HepG2 (cell line): ENCODE measurements at regions not wholly inside any gene's neighbourhood (a gene's known extent, or its start where the extent isn't known, plus 50 kb on each side); places are given as distances from the start of the nearest gene placed in this dataset.

Experiments
- AHR ChIP-seq: IDR thresholded peaks from 2 replicates; pipeline ENCODE4 v1.6.1; 2018; ENCODE audit warnings: missing genetic modification reagents, missing compliant biosample characterization
- FOXJ3 ChIP-seq: sonication (generic); formaldehyde crosslinking; IDR thresholded peaks from 2 replicates; pipeline ENCODE4 v1.4.0; 2020; ENCODE audit warnings: missing genetic modification reagents, mild to moderate bottlenecking, borderline replicate concordance
- HNF1A ChIP-seq, 2 experiments: sonication (generic) in 1 of 2; formaldehyde crosslinking in 1 of 2; IDR thresholded peaks; 2 replicates each; pipeline versions ENCODE4 v1.4.0 to v1.6.1; 2016 to 2020; ENCODE audit warnings: borderline replicate concordance in 1 of 2, low read depth in 1 of 2, mild to moderate bottlenecking in 1 of 2, missing genetic modification reagents in 1 of 2
- MAF1 ChIP-seq: sonication (generic); formaldehyde crosslinking; IDR thresholded peaks from 2 replicates; pipeline ENCODE4 v1.5.0; 2020; ENCODE audit warnings: missing genetic modification reagents, borderline replicate concordance
- MXI1 ChIP-seq: IDR thresholded peaks from 3 replicates; pipeline ENCODE4 v1.6.1; 2012; ENCODE audit warnings: low read depth, low read length, inconsistent platforms, borderline replicate concordance
- NCOA5 ChIP-seq: sonication (generic); formaldehyde crosslinking; IDR thresholded peaks from 2 replicates; pipeline ENCODE4 v1.4.0; 2020; ENCODE audit warnings: missing genetic modification reagents
- NFE2 ChIP-seq: sonication (generic); formaldehyde crosslinking; IDR thresholded peaks from 2 replicates; pipeline ENCODE4 v1.4.0; 2020; ENCODE audit warnings: missing genetic modification reagents
- NFRKB ChIP-seq: fragments of 450-650 bp; IDR thresholded peaks from 2 replicates; pipeline ENCODE4 v1.6.1; 2017
- PRDM15 ChIP-seq: sonication (generic); formaldehyde crosslinking; IDR thresholded peaks from 2 replicates; pipeline ENCODE4 v1.4.0; 2020; ENCODE audit warnings: missing genetic modification reagents
- SETDB1 ChIP-seq: sonication (generic); formaldehyde crosslinking; IDR thresholded peaks from 2 replicates; pipeline ENCODE4 v1.5.1; 2020; ENCODE audit warnings: missing genetic modification reagents, mild to moderate bottlenecking, borderline replicate concordance
- SMYD3 ChIP-seq: sonication (generic); formaldehyde crosslinking; IDR thresholded peaks from 2 replicates; pipeline ENCODE4 v1.8.1; 2023; ENCODE audit warnings: mild to moderate bottlenecking, missing genetic modification reagents
- TRAFD1 ChIP-seq: sonication (generic); formaldehyde crosslinking; IDR thresholded peaks from 2 replicates; pipeline ENCODE4 v1.5.1; 2020; ENCODE audit warnings: missing genetic modification reagents, mild to moderate bottlenecking, borderline replicate concordance
- ZFYVE20 ChIP-seq: sonication (generic); formaldehyde crosslinking; IDR thresholded peaks from 2 replicates; pipeline ENCODE4 v1.8.0; 2023; ENCODE audit warnings: low read depth, mild to moderate bottlenecking, moderate library complexity, missing genetic modification reagents, borderline replicate concordance
- ZNF446 ChIP-seq: sonication (generic); formaldehyde crosslinking; IDR thresholded peaks from 2 replicates; pipeline ENCODE4 v1.5.0; 2020; ENCODE audit warnings: mild to moderate bottlenecking, missing genetic modification reagents
- ZNF530 ChIP-seq: sonication (generic); formaldehyde crosslinking; IDR thresholded peaks from 2 replicates; pipeline ENCODE4 v1.5.0; 2020; ENCODE audit warnings: low read depth, mild to moderate bottlenecking, missing genetic modification reagents
- ZNF543 ChIP-seq: sonication (generic); formaldehyde crosslinking; IDR thresholded peaks from 2 replicates; pipeline ENCODE4 v1.4.0; 2020; ENCODE audit warnings: mild to moderate bottlenecking, missing genetic modification reagents
- ZNF570 ChIP-seq: sonication (generic); formaldehyde crosslinking; IDR thresholded peaks from 2 replicates; pipeline ENCODE4 v1.4.0; 2020; ENCODE audit warnings: mild to moderate bottlenecking, missing genetic modification reagents, borderline replicate concordance
- ZNF589 ChIP-seq: sonication (generic); formaldehyde crosslinking; conservative IDR thresholded peaks from 2 replicates; pipeline ENCODE4 v1.8.0; 2022; ENCODE audit warnings: mild to moderate bottlenecking, moderate library complexity, missing genetic modification reagents
- ZNF674 ChIP-seq: sonication (generic); formaldehyde crosslinking; IDR thresholded peaks from 2 replicates; pipeline ENCODE4 v1.5.0; 2020; ENCODE audit warnings: low read depth, mild to moderate bottlenecking, missing genetic modification reagents
- ZNF724P ChIP-seq: sonication (generic); formaldehyde crosslinking; IDR thresholded peaks from 2 replicates; pipeline ENCODE4 v1.8.0; 2022; ENCODE audit warnings: missing genetic modification reagents, borderline replicate concordance
- ZNF841 ChIP-seq: sonication (generic); formaldehyde crosslinking; IDR thresholded peaks from 2 replicates; pipeline ENCODE4 v1.8.1; 2023; ENCODE audit warnings: missing genetic modification reagents, borderline replicate concordance

- TF ChIP-seq ZNF724P (CRISPR knock-in tag) (no peak), ZFYVE20 (CRISPR knock-in tag) (no peak), MXI1 (peak; percentile 34; the same call in 1 of the 3 replicates), ZNF674 (no peak), MAF1 (no peak), SETDB1 (CRISPR knock-in tag) (no peak), PRDM15 (CRISPR knock-in tag) (no peak), ZNF530 (no peak), ZNF570 (CRISPR knock-in tag) (no peak), NFRKB (no peak), ZNF841 (CRISPR knock-in tag) (no peak), AHR (CRISPR knock-in tag) (0 out of 2 replicates have a peak, but pooled peaks have one; percentile 25), TRAFD1 (CRISPR knock-in tag) (no peak), NCOA5 (CRISPR knock-in tag) (no peak), ZNF589 (CRISPR knock-in tag) (no peak), ZNF446 (CRISPR knock-in tag) (no peak), NFE2 (CRISPR knock-in tag) (no peak), ZNF543 (no peak), FOXJ3 (no peak), HNF1A (IDR thresholded peaks at IDR 0.05; ENCODE audit: low read depth) (no peak), HNF1A (CRISPR knock-in tag; IDR thresholded peaks at IDR 0.05; ENCODE audit: borderline replicate concordance) (no peak), SMYD3 (CRISPR knock-in tag) (no peak)
Observed at GRCh38 chr1:212558693-212559480, 49.7 kb upstream of the ATF3 start (continued).
